Activated T-cell treated with anti-CD3 and anti-CD28 coated beads, Interleukin-2, amount 50 U/mL, for 1 hour (primary cell): ENCODE measurements at regions not wholly inside any gene's neighbourhood (a gene's known extent, or its start where the extent isn't known, plus 50 kb on each side); places are given as distances from the start of the nearest gene placed in this dataset.
"Not testable (repeated sequence)": the region's sequence is repeated elsewhere in the genome, so short reads cannot be mapped to it uniquely, and the experiment has no call there.

Experiments
- DNase-seq: peaks from one replicate; pipeline ENCODE4 v3.0.0-alpha.2; 2020

DNA sequence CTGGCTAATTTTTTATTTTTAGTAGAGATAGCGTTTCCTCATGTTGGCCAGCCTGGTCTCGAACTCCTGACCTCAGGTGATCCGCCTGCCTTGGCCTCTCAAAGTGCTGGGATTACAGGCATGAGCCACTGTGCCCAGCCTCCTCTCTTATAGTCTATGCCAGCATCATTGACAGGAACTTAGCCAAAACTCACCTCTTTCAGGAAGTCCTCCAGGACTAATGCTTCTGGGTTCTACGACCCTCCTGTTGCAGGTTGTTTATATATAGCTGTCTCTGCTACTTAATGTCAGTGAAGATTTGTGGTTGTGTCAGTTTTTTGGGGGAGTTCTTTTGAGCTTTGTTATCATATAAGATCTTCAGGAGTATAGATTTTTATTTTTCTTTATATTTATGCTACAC lies 112.1 kb upstream of the CDC42EP3 start:
- DNase-seq: no peak

DNA sequence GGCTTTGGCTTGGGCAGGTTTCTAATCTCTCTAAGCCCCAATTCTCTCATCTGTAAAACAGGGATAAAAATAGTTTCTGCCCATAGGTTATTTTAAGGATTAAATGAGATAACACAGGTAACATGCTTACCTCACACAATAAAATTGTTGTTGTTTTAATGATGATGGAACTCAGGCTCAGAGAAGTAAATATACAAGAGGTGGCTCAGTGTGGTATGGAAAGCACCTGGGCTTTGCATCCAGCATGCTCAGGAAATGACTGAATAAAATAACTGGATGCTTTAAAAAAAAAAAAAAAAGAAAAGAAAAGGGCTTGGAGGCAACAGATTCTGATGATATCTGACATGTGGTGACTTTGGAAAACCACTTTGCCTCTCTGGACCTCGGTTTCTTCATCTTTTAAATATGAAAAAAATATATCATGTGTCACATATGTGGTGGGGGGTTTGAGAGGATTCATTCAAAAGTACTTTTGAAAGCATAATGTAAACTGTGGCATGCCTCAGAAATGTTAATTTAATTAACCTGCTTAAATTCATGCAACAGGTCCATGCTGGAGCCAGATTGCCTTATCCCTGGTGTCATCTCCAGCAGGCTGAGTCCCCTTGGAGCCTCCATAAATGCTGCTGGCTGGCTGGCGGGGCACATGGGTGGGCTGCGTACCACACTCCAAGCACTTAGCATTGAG lies 112.8 kb upstream of the CDC42EP3 start:
- no peak for DNase-seq

DNA sequence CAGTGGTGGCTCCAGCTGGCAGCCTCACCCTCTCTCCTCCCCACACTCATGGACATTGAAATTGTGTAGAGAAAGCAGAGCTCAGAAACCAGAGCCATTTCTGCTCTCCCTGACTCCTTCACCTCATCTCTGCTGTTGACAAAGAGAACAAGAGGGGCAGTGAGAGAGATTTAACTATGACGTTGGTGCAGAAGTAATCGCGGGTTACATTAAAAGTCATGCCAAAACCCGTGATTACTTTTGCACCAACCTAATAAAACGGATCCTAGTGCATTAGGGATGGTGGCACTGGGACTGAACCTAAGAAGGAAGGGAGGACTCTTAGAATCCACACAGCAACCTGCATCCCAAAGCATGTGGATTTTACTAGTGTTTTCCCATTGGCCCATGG lies 113.3 kb upstream of the CDC42EP3 start:
- no peak for DNase-seq

DNA sequence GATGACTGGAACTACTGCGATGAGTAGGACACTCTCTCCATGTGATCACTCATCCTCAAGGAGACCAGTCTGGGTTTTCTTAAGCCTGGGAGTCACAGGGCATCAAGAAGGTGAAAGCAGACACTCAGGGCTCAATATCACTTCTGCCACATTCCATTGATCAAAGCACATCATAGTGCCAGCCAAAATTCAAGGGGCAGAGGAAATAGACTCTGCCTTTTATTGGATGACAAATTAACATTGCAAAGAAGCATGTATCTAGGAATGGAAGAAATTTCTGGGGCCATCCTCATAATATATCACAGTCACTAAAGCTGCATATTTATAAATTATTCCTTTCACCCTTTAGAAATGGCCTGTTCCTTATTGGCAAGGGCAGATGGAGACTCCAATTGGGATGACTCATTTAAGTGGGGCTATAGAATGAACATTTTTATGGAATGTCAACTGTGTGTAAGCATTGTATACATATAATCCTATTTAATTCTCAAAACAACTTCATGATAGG lies 114.8 kb upstream of the CDC42EP3 start:
- no peak for DNase-seq

DNA sequence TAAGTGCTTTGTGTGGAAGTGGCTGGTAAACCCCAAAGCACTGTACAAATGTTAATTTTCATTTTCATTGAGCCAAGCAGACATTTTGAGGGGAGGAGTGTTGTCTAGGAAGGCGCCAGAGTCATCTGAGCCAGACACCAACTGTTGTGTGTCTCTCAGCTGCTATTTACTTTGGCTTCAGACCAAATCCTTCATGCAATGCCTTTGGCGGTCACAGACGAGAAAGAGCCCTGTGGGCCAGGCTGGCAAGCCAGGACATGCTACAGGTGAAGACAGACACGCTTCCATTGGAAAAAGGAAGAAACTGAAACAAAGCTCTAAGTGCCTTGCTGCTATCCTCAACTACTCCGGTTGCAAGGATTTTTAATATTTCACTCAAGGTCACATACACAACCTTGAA lies 115.4 kb upstream of the CDC42EP3 start:
- DNase-seq: no peak

DNA sequence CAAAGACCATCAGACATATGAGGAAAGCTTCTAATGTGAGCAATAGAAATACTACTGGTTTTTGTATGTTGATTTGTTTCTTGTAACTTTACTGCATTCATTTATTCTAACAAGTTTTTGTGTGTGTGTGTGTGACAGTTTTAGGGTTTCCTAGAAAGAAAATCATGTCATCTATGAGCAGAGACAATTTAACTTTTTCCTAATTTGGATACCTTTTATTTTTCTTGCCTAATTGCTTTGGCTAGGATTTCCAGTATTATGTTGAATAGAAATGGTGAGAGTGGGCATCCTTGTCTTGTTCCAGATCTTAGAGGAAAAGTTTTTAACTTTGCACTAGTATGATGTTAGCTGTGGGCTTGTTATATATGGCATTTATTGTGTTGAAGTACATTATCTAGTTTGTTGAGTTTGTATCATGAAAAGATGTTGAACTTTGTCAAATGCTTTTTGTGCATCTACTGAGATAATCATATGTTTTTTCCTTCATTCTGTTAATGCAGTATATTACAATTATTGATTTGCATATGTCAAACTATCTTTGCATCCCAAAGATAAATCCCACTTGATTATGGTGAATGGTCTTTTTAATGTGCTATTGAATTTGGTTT lies 117.3 kb upstream of the CDC42EP3 start:
- no peak for DNase-seq

DNA sequence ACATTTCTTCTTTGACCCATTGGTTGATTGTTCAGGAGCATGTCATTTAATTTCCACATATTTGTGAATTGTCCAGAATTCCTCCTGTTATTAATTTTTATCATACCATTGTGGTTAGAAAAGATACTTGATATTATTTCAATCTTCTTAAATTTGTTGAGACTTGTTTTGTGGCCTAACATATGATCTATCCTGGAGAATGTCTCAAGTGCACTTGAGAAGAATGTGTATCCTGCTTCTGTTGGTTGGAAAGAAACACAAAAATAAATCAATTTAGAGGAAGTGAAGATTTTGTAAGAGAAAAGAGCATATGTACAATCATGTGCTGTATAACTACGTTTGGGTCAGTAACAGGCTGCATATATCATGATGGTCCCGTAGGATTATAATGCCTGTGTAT lies 118.6 kb upstream of the CDC42EP3 start:
- no peak for DNase-seq

DNA sequence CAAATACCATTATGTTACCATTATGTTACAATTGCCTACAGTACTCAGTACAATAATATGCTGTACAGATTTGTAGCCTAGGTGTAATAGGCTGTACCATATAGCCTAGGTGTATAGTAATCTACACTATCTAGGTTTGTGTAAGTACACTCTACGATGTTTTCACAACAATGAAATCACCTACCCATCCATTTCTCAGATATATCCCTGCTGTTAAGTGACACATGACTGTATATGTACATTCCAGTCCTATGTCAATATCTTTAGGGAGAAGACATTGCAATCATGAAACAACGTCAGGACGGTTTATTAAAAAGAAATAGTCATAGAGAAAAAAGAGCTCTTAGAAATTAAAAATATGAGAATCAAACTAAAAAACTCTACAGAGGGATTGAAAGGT lies 119.0 kb upstream of the CDC42EP3 start:
- DNase-seq: no peak

DNA sequence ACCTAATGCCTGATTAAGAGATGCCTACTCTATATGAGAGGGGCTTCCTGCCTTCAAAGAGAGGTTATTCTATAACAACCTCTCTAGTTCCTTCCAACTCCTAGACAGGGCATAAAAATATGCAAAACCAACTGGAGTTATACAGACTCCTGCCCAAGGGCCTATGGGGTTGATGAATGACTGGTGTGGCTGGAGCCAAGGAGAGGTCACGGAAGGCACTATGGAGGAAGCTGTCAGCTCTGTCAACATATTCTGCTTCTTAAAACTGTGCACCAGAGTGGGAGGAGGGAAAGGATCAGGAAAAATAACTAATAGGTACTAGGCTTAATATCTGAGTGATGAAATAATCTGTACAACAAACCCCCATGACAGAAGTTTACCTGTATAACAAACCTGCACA lies 120.9 kb upstream of the CDC42EP3 start:
- no peak for DNase-seq

DNA sequence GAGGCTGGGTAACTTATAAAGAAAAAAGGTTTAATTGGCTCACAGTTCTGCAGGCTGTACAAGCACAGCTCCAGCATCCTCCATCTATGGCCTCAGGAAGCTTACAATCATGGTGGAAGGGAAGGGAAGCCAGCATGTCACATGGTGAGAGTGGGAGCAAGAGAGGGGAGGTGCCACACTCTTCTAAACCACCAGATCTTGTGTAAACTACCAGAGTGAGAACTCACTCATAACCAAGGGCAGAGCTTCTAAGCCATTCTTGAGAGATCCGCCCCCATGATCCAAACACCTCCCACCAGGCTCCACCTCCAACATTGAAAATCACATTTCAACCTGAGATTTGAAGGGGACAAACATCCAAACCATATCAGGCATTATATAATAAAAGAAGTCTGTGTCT lies 121.6 kb upstream of the CDC42EP3 start:
- DNase-seq: no peak

DNA sequence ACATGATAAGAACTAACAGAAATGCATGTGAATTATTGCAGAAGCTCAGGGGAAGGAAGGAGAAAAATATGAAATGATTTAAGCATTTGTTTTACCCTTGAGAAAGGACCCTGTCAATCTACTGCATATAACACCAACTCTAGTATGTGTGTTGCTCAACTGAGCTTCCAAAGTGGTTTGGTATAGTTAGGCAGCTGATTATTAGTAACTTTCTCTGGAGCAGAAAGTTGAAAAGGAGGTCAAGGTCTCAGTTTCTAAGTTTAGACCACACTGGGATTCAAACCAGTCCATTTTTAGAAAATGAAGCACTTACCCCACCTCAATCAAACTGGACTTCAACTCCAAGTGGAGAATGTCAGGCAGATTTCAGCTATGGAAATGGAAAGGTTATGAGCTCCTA lies 123.3 kb upstream of the CDC42EP3 start:
- no peak for DNase-seq

DNA sequence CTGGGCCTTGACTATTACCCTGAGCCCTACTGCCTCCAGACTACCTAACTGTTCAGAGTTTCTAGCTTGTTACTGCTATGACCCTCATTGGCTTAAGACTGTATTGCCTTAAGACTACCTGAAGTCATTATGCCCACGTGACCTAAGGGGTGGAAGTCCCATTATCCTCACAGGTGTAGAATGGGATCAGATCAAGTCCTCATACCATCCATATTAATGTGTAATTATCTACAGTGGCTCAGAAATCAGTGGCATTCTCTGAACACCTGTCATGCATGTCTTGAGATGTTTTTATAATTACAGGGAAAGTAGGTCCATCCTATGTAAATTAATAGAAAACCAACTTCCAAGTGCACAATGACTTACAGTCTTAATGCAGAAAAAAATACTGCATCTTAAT lies 124.0 kb upstream of the CDC42EP3 start:
- DNase-seq: no peak

DNA sequence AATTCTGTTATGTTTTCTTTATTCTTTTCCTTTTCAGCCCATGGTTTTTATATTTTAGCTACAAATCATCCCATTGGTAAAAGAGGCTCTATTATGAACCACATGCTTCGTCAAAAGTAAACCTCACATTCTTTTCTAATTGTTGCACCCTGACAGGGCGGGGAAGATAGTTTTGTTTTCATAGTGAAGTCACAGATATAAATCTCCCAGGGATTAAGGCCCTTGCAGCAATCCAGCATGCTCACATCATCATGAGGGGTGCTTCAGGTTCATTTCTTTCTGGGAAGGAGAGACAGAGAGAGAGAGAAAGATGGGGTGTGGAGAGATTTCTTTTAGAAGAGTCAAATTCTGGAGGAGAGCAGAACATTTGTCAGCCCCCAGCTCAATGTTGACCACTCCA lies 124.5 kb upstream of the CDC42EP3 start:
- DNase-seq: no peak

DNA sequence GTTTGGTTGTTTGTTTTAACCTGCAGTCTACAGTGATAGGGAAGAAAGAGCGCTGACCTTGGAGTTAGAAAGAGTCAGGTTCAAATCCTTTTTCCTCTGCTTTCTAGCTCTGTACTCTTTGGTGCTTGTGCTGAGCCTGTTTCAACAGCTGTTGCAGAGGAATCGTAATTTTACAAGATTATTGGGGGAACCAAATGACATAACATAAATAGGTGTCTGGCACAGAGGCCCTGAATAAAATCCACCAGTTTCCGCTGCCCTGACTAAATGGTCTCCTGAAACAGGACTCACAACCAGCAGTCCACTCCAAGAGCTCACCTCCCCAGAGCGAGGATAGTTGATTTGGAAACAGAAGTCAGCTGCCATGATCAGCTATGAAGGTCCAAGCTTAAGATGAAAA lies 125.0 kb upstream of the CDC42EP3 start:
- DNase-seq: no peak

DNA sequence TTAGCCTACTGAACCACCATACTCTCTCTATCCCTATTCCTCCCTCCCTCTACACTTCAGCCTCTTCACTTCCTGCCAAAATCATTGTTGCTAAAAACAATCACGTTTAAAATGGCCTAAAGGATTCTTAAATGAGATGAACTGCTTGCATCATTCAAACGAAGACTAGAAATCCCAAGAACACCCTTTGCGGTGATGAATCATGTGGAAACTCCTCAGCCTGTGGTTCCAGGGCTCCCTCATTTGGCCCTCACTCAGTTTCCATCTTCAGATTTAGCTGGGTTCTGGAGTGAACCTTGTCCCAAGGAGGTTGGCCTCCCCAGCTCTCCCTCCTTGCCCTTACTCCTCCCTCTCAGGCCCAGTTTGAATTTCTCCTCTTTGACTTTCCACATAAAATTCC lies 125.6 kb upstream of the CDC42EP3 start:
- no peak for DNase-seq

DNA sequence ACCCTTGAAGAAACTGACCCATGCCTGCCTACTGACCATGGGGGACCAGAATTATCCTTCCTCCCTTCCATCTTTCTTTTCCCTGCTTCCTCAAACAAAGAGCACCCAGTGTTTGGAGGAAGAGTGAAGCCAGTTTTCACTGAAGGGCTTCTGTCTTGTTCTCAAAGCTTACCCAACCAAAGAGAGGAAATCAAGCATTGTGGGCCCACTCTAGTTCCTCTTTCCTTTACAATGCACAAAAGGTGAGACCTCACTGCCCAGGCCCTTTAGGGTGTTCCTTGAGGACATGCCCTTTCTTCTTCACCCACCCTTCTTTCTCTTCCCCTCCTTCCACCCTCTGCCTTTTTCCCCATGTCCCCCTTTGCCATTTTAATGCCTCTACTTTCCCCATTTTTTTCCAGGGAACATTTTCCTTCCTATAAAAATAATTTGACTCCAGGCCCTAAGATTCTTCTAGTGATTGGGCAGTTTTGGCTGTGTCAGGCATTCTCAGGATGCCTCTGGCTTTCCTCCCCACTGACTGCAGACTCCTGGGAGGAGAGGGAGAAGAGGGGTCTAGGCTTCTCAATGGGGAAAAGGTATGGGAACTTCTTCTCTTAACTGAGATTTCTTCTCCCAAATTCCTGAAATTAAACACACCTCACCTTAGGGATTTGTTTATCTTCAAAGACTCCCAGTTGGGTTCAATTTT lies 126.6 kb upstream of the RMDN2 start:
- no peak for DNase-seq

DNA sequence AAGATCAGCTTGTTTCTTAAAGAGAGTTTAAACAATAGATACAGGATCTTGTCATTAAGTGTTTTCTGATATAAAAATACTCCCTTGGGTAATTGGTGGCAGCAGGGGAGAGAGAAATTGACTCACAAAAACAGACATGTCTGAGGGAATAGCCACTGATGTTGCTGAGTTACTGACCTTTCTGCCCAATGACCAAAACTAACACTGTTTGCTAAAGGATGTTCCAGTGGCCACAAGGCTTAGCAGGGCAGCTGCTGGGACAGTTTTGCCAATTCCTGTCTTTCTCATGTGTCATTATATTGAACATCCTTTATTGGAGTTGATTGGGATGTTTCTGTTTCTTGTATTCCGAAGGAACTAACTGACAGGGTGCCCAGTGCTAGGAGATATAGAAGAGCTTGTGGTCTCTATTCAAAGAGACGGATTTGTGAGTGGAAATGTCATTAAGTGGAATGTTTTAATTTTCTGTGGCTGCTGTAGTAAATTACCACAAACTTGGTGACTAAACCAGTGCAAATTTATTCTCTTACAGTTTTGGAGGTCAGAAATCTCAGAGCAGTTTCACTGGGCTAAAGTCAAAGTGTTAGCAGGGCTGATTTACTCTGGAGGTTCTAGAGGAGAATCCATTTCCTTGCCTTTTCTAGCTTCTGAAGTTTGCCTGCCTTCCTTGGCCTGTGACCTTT lies 124.8 kb upstream of the RMDN2 start:
- DNase-seq: no peak

DNA sequence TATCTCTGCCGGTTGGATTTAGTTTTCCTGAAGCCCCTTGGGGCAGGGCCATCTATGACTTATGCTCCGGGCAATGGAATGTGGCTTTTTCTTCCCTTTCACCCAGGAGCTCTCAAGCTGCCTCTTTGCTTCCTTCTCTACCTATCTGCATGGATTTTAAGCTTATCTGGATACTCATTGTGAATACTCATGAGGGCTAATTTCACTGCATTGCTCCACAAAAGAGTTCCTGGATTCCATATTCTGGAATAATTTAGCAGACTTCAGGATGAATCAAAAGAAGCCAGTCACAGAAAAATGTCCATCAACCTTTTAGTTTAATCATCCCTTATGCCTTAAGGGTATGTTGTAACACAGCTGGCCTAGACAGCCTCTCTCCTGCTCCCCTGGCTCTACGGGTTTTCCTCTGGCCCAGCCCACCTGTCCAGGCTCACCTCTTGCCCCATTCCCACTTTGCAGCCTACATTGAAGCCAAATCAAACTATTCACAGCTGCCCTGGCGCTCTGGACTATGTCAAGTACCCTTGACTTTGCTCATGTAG lies 122.8 kb upstream of the RMDN2 start:
- no peak for DNase-seq

DNA sequence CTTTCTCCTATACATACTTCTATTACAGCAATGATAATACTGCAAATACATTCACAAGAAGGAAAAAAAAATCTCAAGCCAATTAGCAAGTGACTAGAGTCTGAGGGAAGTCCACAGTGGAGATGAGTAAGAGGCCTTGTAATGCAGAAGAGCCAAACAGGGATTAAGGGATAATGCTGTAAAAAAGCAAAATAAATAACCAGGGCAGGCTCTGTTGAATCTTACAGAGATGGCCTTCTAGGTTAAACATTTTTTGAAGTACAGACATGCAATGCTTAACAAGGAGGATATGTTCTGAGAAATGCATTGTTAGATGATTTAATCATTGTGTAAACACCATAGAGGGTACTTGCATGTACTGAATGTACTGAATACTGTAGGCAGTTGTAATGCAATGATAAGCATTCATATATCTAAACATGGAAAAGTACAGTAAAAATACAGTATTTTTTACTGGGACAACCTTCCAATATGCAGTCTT lies 122.1 kb upstream of the RMDN2 start:
- DNase-seq: no peak

DNA sequence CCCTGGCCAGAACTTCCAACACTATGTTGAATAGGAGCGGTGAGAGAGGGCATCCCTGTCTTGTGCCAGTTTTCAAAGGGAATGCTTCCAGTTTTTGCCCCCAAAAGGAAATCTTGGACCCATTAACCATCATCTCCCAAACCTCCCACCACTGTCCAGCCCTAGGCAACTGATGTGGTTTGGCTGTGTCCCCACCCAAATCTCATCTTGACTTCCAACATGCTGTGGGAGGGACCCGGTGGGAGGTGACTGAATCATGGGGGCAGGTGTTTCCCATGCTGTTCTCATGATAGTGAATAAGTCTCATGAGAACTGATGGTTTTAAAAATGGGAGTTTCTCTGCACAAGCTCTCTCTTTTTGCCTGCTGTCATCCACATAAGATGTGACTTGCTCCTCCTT lies 119.1 kb upstream of the RMDN2 start:
- not testable (repeated sequence) for DNase-seq

DNA sequence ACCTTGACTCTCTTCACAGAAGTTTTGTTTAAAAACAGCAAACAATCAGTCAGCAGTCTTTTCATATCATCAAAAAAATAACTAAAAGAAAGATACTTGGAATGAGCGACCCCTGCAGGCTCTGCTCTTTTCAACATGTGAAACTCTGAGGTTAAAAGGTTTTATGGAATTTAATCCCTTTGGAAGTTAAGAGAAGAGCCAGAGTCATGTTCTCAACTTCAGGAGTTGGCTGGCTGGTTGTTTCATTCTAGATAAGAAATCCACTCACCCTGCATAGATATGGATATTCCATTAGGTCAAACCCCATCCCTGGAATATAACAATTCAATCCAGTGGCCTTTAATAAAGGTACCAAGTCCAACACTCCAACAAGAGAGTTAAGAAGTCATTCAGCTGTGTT lies 115.6 kb upstream of the RMDN2 start:
- no peak for DNase-seq

DNA sequence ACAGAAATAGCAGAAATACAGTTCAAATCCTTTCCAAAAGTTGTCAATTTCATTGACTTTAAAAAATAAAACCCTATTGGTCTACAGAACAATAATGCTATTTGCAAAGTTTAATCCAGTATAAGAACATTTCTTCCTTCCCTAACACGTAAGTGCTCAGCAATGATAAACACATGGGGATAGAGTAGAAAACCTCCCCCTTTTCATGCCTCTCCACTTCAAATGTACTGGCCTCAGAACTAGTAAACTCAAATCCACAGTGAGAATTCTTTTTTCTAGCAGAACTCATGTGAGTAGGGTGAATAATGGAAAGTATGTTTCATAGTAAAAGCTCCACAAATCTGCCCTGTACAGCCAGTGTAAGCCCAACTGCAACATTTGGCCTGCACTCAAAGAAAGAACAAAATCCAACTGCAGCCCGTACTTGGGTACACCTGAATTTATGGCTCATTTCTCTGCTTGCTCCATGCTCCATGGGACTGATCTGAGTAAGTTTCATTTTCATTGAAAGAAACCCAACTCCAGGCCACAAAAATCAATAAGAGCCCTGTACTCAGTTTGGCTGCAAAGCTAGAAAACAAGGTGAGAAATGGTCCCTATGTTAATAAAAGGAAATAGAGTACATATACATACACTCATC lies 115.0 kb upstream of the RMDN2 start:
- no peak for DNase-seq

DNA sequence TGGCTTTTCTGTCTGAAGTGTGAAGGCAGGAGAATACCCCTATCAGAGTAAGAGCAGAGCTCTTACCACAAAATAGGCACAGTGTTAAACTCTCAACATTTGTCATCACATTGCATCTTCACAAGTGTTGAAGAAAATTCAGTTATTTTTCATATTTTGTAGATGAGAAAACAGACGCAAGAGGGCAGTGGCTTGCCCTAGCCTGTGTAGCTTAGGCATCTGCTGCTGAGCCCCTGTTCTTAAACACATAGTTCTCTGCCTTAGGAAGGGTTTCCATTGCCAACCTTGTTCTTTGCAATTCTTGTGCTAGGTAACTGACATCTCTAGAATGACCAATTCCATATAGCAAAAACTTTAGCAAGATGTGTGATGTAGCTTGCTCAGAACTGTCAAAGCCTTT lies 112.7 kb upstream of the RMDN2 start:
- DNase-seq: no peak
